ENCODE measurements at regions not wholly inside any gene's neighbourhood (a gene's known extent, or its start where the extent isn't known, plus 50 kb on each side); places are given as distances from the start of the nearest gene placed in this dataset.

- Histone ChIP-seq H3K27ac (ENCODE audit: low read length) (no peak overlapping the region), H3K4me3 (ENCODE audit: low read length) (no peak overlapping the region), H3K4me1 (ENCODE audit: control insufficient read depth, insufficient read depth, low read length) (no peaks in the 10 kb centered on the region), H3K9me3 (ENCODE audit: control insufficient read depth, insufficient read depth, low read length) (peaks cover 2% of the 10 kb centered on the region), H3K36me3 (ENCODE audit: control insufficient read depth, insufficient read depth, low read length) (no peaks in the 10 kb centered on the region), H3K27me3 (ENCODE audit: control insufficient read depth, insufficient read depth, low read length) (no peaks in the 10 kb centered on the region)
- Mint-ChIP-seq H3K9me3 (peaks cover 5 to 9% of the 10 kb centered on the region in 2 donors), H3K27me3 (ENCODE audit: low read depth in 2 of 2) (no peaks in the 10 kb centered on the region), H3K36me3 (no peaks in the 10 kb centered on the region), H3K27ac (no peak overlapping the region), H3K4me1 (no peaks in the 10 kb centered on the region), H3K4me3 (no peak overlapping the region)
- ATAC-seq (no peak), DNase-seq (no peak)
- intact Hi-C loops (cut with micrococcal nuclease) = no loop called here
- TF ChIP-seq CTCF (IDR thresholded peaks at IDR 0.05) = no peak
- 57% methylated on average over 9 of the region's 9 CpGs for WGBS (ENCODE audit: insufficient coverage)
Measured at GRCh38 chr4:187604984-187605383, 390.6 kb upstream of the ZFP42 start.

- no peaks in the 10 kb centered on the region for H3K36me3 ChIP-seq (ENCODE audit: control insufficient read depth, insufficient read depth, low read length)
- no peaks in the 10 kb centered on the region for H3K36me3 Mint-ChIP-seq
- H3K9me3 ChIP-seq (ENCODE audit: control insufficient read depth, insufficient read depth, low read length) = peaks cover 2% of the 10 kb centered on the region
- no peak for ATAC-seq
- H3K27me3 Mint-ChIP-seq (ENCODE audit: low read depth in 2 of 2) = no peaks in the 10 kb centered on the region
- H3K27ac ChIP-seq (ENCODE audit: low read length) = no peak overlapping the region
- peaks cover 9 to 10% of the 10 kb centered on the region in 2 donors for H3K9me3 Mint-ChIP-seq
- no peak overlapping the region for H3K4me3 ChIP-seq (ENCODE audit: low read length)
- intact Hi-C loops (cut with micrococcal nuclease) = no loop called here
- H3K4me3 Mint-ChIP-seq = no peak overlapping the region
- peak; percentile 24 for TF ChIP-seq CTCF (IDR thresholded peaks at IDR 0.05)
- H3K4me1 Mint-ChIP-seq = no peaks in the 10 kb centered on the region
- no peaks in the 10 kb centered on the region for H3K4me1 ChIP-seq (ENCODE audit: control insufficient read depth, insufficient read depth, low read length)
- peak in 1 of 2 donors; percentile 22 for DNase-seq
- H3K27me3 ChIP-seq (ENCODE audit: control insufficient read depth, insufficient read depth, low read length) = no peaks in the 10 kb centered on the region
- WGBS (ENCODE audit: insufficient coverage) = no CpG with 5 or more reads among the region's 1 CpG
- H3K27ac Mint-ChIP-seq = no peak overlapping the region
Measured at GRCh38 chr4:187606581-187606980, 389.0 kb upstream of the ZFP42 start.

DNA sequence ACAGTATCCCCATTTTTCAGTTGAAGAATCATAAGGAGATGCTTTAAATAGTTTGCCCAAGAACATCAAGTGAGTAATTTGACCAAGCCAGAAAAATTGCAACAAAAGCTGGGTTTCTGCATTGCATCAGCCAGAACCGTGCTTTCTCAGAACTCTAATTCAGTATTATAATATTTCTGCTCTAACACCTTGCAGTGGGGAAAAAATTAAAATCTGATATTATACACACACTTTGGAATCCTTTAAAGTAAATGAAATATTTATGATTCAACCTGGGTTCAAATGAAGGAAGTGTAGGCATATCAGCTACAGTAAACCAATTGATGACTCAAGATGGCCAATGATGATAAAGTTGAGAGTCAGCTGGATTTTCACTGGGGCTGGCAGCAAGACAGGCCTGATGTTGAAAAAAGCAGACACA lies 387.6 kb upstream of the ZFP42 start:
- intact Hi-C loops (cut with micrococcal nuclease) = no loop called here
- Mint-ChIP-seq H3K4me1 (no peaks in the 10 kb centered on the region), H3K36me3 (no peaks in the 10 kb centered on the region), H3K27me3 (ENCODE audit: low read depth in 2 of 2) (no peaks in the 10 kb centered on the region), H3K27ac (no peak overlapping the region), H3K9me3 (peaks cover 9 to 10% of the 10 kb centered on the region in 2 donors), H3K4me3 (no peak overlapping the region)
- Histone ChIP-seq H3K4me3 (ENCODE audit: low read length) (no peak overlapping the region), H3K9me3 (ENCODE audit: control insufficient read depth, insufficient read depth, low read length) (peaks cover 2% of the 10 kb centered on the region), H3K36me3 (ENCODE audit: control insufficient read depth, insufficient read depth, low read length) (no peaks in the 10 kb centered on the region), H3K27ac (ENCODE audit: low read length) (no peak overlapping the region), H3K27me3 (ENCODE audit: control insufficient read depth, insufficient read depth, low read length) (no peaks in the 10 kb centered on the region), H3K4me1 (ENCODE audit: control insufficient read depth, insufficient read depth, low read length) (no peaks in the 10 kb centered on the region)
- TF ChIP-seq CTCF (IDR thresholded peaks at IDR 0.05) = no peak
- DNase-seq = no peak
- no peak for ATAC-seq
- no CpG with 5 or more reads among the region's 1 CpG for WGBS (ENCODE audit: insufficient coverage)

DNA sequence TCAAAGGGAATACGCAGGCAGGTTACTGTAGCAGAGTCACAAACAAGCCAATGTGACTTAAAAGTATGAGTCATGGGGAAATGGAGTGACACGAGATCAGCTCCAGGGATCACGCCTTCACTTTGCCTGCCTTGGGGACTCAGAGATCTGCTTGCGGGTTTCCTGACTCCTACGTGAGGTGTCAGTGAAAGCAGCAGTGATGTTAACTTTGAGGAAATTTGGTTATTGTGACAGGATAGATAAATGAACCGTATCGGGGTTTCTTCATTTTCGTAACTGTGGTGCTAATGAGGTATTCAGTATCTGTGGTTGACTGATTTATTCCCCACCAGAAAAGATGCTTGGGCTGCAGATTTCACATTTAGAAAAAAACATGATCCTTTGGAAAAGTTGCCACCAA lies 383.3 kb upstream of the ZFP42 start:
- DNase-seq = no peak
- Histone ChIP-seq H3K9me3 (ENCODE audit: control insufficient read depth, insufficient read depth, low read length) (no peaks in the 10 kb centered on the region), H3K4me3 (ENCODE audit: low read length) (no peak overlapping the region), H3K27me3 (ENCODE audit: control insufficient read depth, insufficient read depth, low read length) (no peaks in the 10 kb centered on the region), H3K4me1 (ENCODE audit: control insufficient read depth, insufficient read depth, low read length) (no peaks in the 10 kb centered on the region), H3K36me3 (ENCODE audit: control insufficient read depth, insufficient read depth, low read length) (no peaks in the 10 kb centered on the region), H3K27ac (ENCODE audit: low read length) (no peak overlapping the region)
- 91% methylated on average over 8 of the region's 8 CpGs for WGBS (ENCODE audit: insufficient coverage)
- H3K36me3 Mint-ChIP-seq = no peaks in the 10 kb centered on the region
- no peak for TF ChIP-seq CTCF (IDR thresholded peaks at IDR 0.05)
- H3K4me3 Mint-ChIP-seq = no peak overlapping the region
- H3K9me3 Mint-ChIP-seq = peaks cover 4 to 7% of the 10 kb centered on the region in 2 donors
- H3K27ac Mint-ChIP-seq = no peak overlapping the region
- H3K4me1 Mint-ChIP-seq = no peaks in the 10 kb centered on the region
- intact Hi-C loops (cut with micrococcal nuclease) = no loop called here
- no peaks in the 10 kb centered on the region for H3K27me3 Mint-ChIP-seq (ENCODE audit: low read depth in 2 of 2)
- ATAC-seq = no peak
